Endothelial cell of umbilical vein (primary cell): ENCODE measurements at regions not wholly inside any gene's neighbourhood (a gene's known extent, or its start where the extent isn't known, plus 50 kb on each side); places are given as distances from the start of the nearest gene placed in this dataset.

Source experiments
- CTCF ChIP-seq, 2 donors: IDR thresholded peaks; 1 replicate in 1 of 2; 2 replicates in 1 of 2; pipeline ENCODE4 v1.5.1; 2011; ENCODE audit warnings: low read length in 2 of 2, mild to moderate bottlenecking in 2 of 2, moderate library complexity in 2 of 2, control low read depth in 1 of 2, inconsistent platforms in 1 of 2, low read depth in 1 of 2; ENCODE audit not compliant: insufficient read depth in 1 of 2; ENCODE audit errors: extremely low read depth in 1 of 2
- EZH2 ChIP-seq: IDR thresholded peaks from 2 replicates; pipeline ENCODE4 v1.6.1; 2012; ENCODE audit warnings: borderline replicate concordance, low read depth, mild to moderate bottlenecking, moderate library complexity, low read length, inconsistent platforms; ENCODE audit not compliant: severe bottlenecking
- GATA2 ChIP-seq: IDR thresholded peaks from 2 replicates; pipeline ENCODE4 v1.7.0; 2011; ENCODE audit warnings: low read depth, mild to moderate bottlenecking, moderate library complexity, mixed read lengths, low read length; ENCODE audit not compliant: insufficient read length, insufficient read depth
- JUN ChIP-seq: IDR thresholded peaks from 2 replicates; pipeline ENCODE4 v1.6.1; 2011; ENCODE audit warnings: borderline replicate concordance, low read depth; ENCODE audit not compliant: insufficient read length, insufficient read depth
- MYC ChIP-seq: IDR thresholded peaks from one replicate; pipeline ENCODE4 v1.6.1; 2011; ENCODE audit warnings: mild to moderate bottlenecking, low read depth, low read length
- POLR2A ChIP-seq: IDR thresholded peaks from 2 replicates; pipeline ENCODE4 v1.6.1; 2012; ENCODE audit warnings: low read depth, mild to moderate bottlenecking, control low read depth, low read length
- POLR2AphosphoS5 ChIP-seq: IDR thresholded peaks from 2 replicates; pipeline ENCODE4 v1.6.1; 2012; ENCODE audit warnings: low read depth, mild to moderate bottlenecking, control low read depth, low read length, moderate library complexity; ENCODE audit not compliant: insufficient read depth
- TF ChIP-seq, protein P1 (sequence below): IDR thresholded peaks from 2 replicates; pipeline ENCODE4 v1.6.1; 2011; ENCODE audit not compliant: insufficient read depth, insufficient read length

DNA sequence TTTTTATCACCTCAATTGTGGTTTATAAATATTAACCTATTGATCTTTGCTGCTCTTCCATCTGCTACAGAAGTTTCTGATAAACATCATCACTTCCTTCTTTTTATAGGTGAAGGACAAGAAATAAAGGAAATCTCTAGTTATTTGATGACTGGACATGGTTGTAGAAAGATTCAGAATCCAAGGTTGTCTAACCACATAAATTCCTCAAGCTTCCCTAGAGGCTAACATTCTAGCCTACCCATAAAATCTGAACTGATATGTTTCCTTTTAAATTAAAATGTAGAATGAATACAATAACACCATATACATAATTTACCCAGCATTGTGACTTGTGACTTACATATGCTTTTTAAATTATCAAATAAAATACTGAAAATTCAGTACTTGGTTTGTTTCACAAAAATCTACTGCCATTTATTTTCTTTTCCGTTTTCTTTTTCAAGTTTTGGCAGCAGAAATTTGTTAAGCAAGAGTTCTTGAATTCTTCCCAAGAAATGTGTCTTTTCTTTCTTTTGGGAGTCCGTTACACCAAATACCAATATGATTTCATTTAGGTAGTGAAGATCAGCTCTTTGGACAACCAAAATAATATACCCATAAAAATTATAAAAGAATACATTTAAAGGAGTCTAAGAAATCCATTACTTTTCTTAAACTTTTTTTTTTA, 513.2 kb upstream of the ADGRL2 start:
- no peak for TF ChIP-seq POLR2AphosphoS5
- no peak for TF ChIP-seq EZH2
- TF ChIP-seq CTCF (IDR thresholded peaks at IDR 0.05; ENCODE audit: extremely low read depth in 1 of 2, insufficient read depth in 1 of 2, low read depth in 1 of 2, low read length in 2 of 2), result no peak
- TF ChIP-seq POLR2A, result no peak
- TF ChIP-seq, protein P1, sequence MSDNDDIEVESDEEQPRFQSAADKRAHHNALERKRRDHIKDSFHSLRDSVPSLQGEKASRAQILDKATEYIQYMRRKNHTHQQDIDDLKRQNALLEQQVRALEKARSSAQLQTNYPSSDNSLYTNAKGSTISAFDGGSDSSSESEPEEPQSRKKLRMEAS, result no peak
- TF ChIP-seq MYC, result no peak
- TF ChIP-seq GATA2, result no peak
- no peak for TF ChIP-seq JUN
